Stimulated activated CD4-positive, alpha-beta T cell treated with anti-CD3 and anti-CD28 coated beads, Interleukin-12 subunit alpha, Interleukin-12 subunit beta, amount 100 ng/mL, for 48 hours (primary cell): ENCODE measurements at regions not wholly inside any gene's neighbourhood (a gene's known extent, or its start where the extent isn't known, plus 50 kb on each side); places are given as distances from the start of the nearest gene placed in this dataset.
"Not testable (repeated sequence)": the region's sequence is repeated elsewhere in the genome, so short reads cannot be mapped to it uniquely, and the experiment has no call there.

Experiments used
- DNase-seq, 3 donors: peaks; one replicate each; pipeline ENCODE4 v3.0.0-alpha.2; 2020; ENCODE audit warnings: low read depth in 2 of 3, low spot score in 1 of 3

- DNase-seq, result no peak
These were observed 777.6 kb downstream of the TBC1D22A start for GRCh38 chr22:47540011-47540410.

GRCh38 chr22:47539374-47539773 is 776.9 kb downstream of the TBC1D22A start:
- no peak for DNase-seq

- no peak for DNase-seq
These were observed 773.2 kb downstream of the TBC1D22A start for GRCh38 chr22:47535681-47536080.

- no peak for DNase-seq
These were observed 772.5 kb downstream of the TBC1D22A start for GRCh38 chr22:47534804-47535410.

GRCh38 chr22:47533961-47534803 is 771.7 kb downstream of the TBC1D22A start:
- no peak for DNase-seq

GRCh38 chr22:47517062-47517461 is 754.6 kb downstream of the TBC1D22A start:
- no peak for DNase-seq

GRCh38 chr22:47515384-47516125 is 753.1 kb downstream of the TBC1D22A start:
- no peak for DNase-seq

GRCh38 chr22:47512617-47513016 is 750.2 kb downstream of the TBC1D22A start:
- no peak for DNase-seq

- no peak for DNase-seq
These were observed 742.5 kb downstream of the TBC1D22A start for GRCh38 chr22:47504962-47505361.

- no peak for DNase-seq
These were observed 736.6 kb downstream of the TBC1D22A start for GRCh38 chr22:47498969-47499495.

- no peak for DNase-seq
These were observed 735.2 kb downstream of the TBC1D22A start for GRCh38 chr22:47497666-47498065.

GRCh38 chr22:47495110-47495509 is 732.7 kb downstream of the TBC1D22A start:
- DNase-seq, result no peak

- DNase-seq, result not testable (repeated sequence)
These were observed 725.7 kb downstream of the TBC1D22A start for GRCh38 chr22:47488131-47488530.

GRCh38 chr22:47486569-47487312 is 724.3 kb downstream of the TBC1D22A start:
- no peak for DNase-seq

- DNase-seq, result no peak
These were observed 722.6 kb downstream of the TBC1D22A start for GRCh38 chr22:47484960-47485569.

GRCh38 chr22:47476231-47476630 is 713.8 kb downstream of the TBC1D22A start:
- DNase-seq, result no peak

- no peak for DNase-seq
These were observed 712.4 kb downstream of the TBC1D22A start for GRCh38 chr22:47474895-47475294.

- no peak for DNase-seq
These were observed 712.0 kb downstream of the TBC1D22A start for GRCh38 chr22:47474464-47474863.

GRCh38 chr22:47472636-47473035 is 710.2 kb downstream of the TBC1D22A start:
- no peak for DNase-seq

GRCh38 chr22:47471406-47471805 is 709.0 kb downstream of the TBC1D22A start:
- no peak for DNase-seq

- no peak for DNase-seq
These were observed 703.4 kb downstream of the TBC1D22A start for GRCh38 chr22:47465809-47466208.
